H1 (cell line): ENCODE measurements at regions not wholly inside any gene's neighbourhood (a gene's known extent, or its start where the extent isn't known, plus 50 kb on each side); places are given as distances from the start of the nearest gene placed in this dataset.

Source experiments
- CEBPB ChIP-seq: IDR thresholded peaks from 2 replicates; pipeline ENCODE4 v1.6.1; 2012; ENCODE audit warnings: low read depth, low read length
- USF2 ChIP-seq: IDR thresholded peaks from 2 replicates; pipeline ENCODE4 v1.6.1; 2011; ENCODE audit warnings: low read length, improper control_type of control experiment
- ZNF274 ChIP-seq: IDR thresholded peaks from 2 replicates; pipeline ENCODE4 v1.7.0; 2012; ENCODE audit warnings: low read length, borderline replicate concordance; ENCODE audit errors: extremely low read depth
- TF ChIP-seq, protein P1 (sequence below), 3 experiments: IDR thresholded peaks; 1 replicate in 2 of 3; 2 replicates in 1 of 3; pipeline versions ENCODE4 v1.5.1 to v1.6.1; 2011; ENCODE audit warnings: low read length in 3 of 3, mild to moderate bottlenecking in 3 of 3, inconsistent platforms in 2 of 3, low read depth in 1 of 3, moderate library complexity in 1 of 3; ENCODE audit not compliant: insufficient read depth in 1 of 3; ENCODE audit errors: control extremely low read depth in 1 of 3
- TF ChIP-seq, protein P2 (sequence below): IDR thresholded peaks from 2 replicates; pipeline ENCODE4 v1.6.1; 2012; ENCODE audit warnings: inconsistent platforms

- TF ChIP-seq USF2, result no peak
- TF ChIP-seq, protein P1, sequence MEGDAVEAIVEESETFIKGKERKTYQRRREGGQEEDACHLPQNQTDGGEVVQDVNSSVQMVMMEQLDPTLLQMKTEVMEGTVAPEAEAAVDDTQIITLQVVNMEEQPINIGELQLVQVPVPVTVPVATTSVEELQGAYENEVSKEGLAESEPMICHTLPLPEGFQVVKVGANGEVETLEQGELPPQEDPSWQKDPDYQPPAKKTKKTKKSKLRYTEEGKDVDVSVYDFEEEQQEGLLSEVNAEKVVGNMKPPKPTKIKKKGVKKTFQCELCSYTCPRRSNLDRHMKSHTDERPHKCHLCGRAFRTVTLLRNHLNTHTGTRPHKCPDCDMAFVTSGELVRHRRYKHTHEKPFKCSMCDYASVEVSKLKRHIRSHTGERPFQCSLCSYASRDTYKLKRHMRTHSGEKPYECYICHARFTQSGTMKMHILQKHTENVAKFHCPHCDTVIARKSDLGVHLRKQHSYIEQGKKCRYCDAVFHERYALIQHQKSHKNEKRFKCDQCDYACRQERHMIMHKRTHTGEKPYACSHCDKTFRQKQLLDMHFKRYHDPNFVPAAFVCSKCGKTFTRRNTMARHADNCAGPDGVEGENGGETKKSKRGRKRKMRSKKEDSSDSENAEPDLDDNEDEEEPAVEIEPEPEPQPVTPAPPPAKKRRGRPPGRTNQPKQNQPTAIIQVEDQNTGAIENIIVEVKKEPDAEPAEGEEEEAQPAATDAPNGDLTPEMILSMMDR (IDR thresholded peaks at IDR 0.05; ENCODE audit: control extremely low read depth in 1 of 3, insufficient read depth in 1 of 3, low read depth in 1 of 3, low read length in 3 of 3), result no peak
- TF ChIP-seq, protein P2, sequence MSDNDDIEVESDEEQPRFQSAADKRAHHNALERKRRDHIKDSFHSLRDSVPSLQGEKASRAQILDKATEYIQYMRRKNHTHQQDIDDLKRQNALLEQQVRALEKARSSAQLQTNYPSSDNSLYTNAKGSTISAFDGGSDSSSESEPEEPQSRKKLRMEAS, result no peak
- TF ChIP-seq CEBPB, result no peak
- no peak for TF ChIP-seq ZNF274
These were observed 245.7 kb downstream of the C11orf87 start (continued) for GRCh38 chr11:109667719-109668118.
